ENCODE measurements at regions not wholly inside any gene's neighbourhood (a gene's known extent, or its start where the extent isn't known, plus 50 kb on each side); places are given as distances from the start of the nearest gene placed in this dataset.
A peak's percentile ranks its signal among the peaks of the same experiment; 100 is the strongest.
"Not testable (repeated sequence)": the region's sequence is repeated elsewhere in the genome, so short reads cannot be mapped to it uniquely, and the experiment has no call there.

DNA sequence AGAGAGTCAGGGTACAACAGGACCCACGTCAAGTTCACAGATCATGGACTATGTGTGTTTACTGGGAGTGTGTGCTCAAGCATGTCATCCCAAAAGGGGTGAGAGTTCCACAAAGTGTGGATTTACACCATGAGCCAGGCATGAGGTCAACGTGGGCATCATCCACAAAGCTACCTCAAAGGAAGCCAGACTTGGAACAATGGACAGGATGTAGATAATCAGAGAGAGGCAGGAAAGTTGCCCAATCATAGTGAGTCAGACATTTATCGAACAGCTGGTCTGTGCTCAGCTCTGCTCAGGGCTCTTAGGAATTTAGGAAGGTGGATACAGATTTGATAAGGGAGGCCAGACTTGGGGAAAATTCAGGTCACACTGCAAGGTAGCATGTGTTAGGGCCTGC is 317.2 kb upstream of the CDYL start:
- DNase-seq (ENCODE audit: low read depth): peak; percentile 20

DNA sequence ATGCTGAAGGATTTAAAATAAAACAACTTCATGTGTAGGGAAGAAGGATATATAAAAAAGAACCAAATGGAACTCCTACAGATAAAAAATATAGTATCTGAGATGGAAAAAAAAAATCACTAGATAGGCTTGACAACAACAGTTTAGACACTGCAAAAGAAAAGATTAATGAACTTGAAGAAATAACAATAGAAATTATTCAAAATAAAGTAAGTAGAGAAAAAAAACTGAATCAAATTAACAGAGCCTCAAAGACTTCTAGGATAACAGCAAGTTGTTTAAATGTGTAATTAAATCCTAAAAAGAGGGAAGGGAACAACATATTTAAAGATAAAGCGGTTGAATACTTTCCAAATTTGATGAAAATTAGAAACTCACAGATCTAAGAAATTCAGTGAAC is 316.3 kb upstream of the ECI2 start:
- DNase-seq (ENCODE audit: low read depth): no peak

DNA sequence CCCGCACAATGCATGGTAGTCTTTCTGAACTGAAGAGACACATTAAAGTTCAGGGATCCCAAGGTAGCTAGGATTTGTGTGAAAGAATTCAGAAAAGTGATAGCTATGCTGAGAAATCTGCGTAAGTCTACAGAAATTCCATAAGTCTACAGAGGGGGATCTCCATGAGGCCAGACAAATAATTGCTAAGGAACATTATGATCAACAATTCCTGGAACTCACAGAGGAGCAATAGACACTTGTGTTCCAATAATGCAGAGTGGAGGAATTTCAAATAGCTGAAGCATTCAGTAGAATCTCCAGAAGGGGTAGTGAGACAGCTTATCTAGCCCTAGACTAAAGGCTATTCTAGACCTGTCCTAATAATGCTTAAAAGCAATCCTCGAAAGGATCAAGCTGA is 315.7 kb upstream of the ECI2 start:
- no peak for DNase-seq (ENCODE audit: low read depth)

DNA sequence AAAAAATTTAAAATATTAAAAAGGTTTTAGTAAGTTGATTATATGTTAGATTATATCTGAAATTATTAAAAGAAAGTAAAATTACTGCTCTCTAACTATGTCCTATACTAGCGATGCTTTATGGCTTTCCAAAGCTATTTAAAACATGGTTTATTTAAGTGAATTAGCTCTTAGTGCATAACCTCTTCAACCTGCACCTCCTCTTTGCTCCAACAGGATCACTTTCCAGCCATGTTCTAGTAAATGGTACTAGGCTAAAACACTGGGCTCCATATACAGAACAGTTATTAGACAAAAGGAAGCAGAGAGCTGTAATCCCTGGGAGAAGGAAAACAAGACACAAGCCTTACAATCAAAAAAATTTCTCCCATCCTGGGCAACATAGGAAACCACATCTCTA is 314.9 kb upstream of the ECI2 start:
- no peak for DNase-seq (ENCODE audit: low read depth)

DNA sequence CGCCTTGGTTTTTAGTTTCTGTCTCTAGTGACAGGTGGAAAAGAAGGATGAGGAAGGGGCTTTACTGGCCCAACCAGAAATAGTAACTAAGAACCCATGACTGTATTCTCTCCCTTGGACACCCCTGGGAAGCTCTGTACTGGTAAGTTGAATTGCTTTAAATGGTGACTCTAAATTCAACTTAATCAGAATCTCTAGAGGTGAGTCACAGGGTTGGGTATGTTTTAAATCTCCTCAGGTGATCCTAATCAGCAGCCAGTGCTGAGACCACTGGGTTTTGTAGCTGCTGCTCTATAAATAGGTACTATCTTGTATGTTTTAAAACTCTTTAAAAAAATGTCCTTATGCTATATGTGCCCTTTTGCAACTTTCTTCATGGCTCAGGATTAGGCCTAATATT is 314.0 kb upstream of the ECI2 start:
- DNase-seq (ENCODE audit: low read depth): no peak

DNA sequence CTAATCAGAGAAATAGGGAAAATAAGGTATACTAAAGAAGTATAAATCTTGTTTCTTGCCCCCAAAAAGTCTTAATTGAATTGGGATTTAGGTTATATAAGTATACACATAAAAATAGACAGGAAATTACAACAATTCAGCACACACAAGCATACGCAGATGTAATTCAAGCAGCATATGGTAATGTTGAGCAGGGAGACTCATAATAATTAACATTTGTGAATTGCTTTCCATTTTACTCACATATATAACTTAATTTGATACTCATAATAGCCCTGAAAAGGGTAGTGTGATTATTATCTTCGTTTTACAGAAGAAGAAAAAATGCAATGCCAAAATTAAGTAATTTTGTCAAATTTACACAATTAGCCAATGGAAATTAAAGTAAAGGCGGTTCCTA is 313.5 kb upstream of the ECI2 start:
- no peak for DNase-seq (ENCODE audit: low read depth)

DNA sequence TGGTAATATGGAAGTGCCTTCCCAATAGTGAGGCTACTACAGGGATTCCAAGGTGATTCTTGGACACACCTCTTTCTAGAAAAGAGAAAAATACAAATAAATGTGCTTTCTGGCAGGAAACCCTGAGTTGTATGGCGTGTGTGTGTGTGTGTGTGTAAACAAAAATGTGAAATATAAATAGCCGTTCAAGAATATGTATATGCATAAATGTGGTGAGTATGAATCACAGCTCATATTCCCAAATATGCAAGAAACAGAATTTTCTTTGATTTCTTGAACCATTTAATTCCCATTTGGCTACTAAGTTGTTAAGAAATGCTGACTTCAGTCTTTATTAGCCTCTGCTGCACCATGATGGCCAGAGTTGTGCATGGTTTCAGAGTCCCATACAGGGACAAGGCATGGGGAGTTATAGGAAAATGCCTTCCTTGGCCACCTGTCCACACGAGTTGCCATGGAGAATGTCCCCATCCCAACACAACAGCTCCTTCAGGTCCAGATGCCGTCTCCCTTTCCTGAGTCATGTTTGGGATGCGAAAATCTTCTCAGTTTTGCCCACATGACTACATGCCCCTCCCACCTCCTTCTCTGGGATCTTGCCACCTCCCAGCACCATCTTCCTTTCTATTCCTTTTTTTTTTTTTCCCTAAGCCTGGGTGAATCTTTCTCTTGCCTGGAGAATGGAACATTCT is 312.4 kb upstream of the ECI2 start:
- DNase-seq (ENCODE audit: low read depth): no peak

DNA sequence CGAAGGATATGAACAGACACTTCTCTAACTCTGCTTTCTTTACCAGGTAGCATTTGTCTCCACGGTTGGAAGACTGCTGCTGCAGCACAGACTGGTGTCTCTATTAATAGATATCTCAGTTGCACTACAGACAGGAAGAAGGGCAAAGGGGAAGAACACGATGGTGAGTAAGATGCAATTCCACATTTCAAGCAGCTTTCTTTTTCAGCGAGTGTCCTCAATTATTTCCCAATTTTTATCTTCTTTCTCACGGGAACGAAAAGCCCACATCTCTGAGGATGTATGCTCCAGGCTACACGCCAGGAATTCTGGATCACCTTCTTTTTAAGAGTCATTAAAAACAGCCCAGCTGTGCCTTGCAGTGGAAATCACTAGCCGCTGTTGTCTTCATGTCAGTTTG is 311.6 kb upstream of the ECI2 start:
- no peak for DNase-seq (ENCODE audit: low read depth)

DNA sequence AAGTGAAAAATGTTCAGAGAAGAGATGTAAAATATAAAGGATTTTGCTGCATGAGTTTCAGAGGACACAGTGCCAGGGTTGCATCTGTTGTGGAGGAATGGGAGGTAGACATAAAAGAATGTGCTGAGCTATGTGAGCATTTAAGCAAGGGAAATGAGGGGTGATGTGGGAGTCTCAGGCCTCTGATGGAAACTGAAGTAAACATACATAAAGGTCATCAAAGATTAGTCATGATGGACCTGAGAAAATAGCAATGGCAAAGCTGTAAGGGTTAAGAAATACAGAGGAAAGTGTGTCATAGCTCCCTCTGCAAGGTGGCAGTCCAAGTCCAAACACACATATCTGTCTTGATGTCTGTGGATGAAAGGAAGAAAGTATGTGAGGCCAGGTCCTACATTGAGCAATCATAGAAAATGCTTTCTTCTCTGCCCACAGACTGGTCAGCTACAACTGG is 306.6 kb upstream of the ECI2 start:
- no peak for DNase-seq (ENCODE audit: low read depth)

DNA sequence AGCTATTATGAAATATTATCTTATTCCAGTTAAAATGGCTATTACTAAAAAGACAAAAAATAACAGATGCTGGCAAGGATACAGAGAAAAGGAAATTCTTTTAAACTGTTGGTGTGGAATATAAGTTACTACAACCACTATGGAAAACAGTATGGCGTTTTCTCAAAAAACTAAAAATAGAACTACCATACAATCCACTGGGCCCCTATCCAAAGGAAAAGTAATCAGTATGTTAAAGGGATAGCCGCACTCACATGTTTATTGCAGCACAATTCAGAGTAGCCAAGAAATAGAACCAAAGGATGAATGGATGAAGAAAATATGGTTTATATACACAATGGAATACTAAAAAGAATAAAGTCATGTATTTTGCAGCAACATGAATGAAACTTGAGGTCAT is 303.8 kb upstream of the ECI2 start:
- no peak for DNase-seq (ENCODE audit: low read depth)

DNA sequence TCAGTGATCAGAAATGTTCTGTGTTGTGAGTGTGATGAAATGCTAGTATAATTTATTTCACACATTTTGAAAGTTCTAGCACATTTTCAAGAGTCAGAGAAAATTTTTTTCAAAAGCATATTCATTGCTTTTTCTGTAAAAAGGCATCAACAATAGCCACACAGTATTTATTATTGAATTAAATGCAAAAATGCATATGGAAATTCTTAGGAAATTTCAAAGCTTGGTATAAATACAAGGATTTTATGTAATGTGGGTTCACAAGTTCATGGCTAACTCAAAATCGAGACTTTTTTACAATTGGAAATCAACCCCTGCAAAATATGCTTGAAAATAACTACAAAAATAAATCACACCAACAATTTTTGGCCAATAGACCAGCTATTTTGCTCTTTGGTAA is 302.0 kb upstream of the ECI2 start:
- no peak for DNase-seq (ENCODE audit: low read depth)

DNA sequence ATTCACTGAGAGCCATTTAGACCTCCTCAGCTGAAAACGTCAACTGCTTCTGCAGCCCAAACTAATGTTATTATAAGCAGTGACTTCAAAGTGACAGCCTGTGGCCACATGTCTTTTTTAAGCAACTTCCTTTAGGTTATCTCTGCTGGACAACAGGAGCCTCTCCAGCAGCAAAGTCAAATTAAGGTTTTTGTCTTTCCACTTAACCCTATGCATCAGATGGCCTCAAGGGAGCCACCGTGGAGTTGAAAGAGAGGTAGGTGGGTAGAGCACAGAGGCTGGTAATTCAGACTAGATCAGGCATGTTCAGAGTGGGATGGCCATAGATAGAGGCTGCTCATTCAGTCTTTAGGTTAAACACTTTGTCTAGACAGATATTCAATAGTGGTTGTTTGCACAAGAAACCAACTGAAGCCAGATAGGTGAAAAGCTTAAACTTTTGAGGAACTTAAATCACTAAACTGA is 300.6 kb upstream of the ECI2 start:
- no peak for DNase-seq (ENCODE audit: low read depth)

DNA sequence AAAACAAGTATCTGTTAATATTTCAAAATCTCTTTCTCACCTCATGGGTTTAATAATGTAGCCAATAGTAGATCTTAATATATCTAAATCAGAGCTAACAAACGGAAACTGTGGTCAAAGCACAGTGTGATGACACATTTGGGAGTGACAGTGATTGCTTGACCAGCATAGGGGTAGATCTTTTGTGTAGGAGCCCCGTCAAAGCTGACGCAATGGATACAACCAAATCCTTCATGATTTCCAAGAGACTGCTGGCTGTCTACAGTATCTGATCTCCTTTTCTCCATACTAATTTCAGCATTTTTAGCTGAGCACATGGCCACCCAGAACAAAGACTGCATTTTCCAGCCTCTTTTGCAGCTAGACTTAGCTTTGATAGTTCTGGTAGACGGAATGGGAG is 299.3 kb upstream of the ECI2 start:
- no peak for DNase-seq (ENCODE audit: low read depth)

DNA sequence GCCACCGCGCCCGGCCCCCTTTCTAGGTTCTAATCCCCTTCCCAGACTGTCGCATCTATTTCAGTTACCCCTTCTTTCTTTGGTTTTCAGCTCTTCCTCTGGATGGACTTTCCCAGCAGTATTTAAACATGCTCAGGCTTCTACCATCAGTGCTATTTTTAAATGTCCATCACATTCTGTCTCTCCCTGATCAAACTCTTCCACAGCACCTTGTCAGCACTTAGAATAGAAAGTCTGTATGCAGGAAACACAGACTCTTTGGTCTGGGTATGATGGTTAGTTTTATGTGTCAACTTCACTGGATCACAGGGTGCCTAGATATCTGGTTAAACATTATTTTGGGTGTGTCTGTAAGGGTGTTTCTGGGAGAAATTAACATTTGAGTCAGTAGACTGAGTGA is 297.8 kb upstream of the ECI2 start:
- DNase-seq (ENCODE audit: low read depth): no peak

DNA sequence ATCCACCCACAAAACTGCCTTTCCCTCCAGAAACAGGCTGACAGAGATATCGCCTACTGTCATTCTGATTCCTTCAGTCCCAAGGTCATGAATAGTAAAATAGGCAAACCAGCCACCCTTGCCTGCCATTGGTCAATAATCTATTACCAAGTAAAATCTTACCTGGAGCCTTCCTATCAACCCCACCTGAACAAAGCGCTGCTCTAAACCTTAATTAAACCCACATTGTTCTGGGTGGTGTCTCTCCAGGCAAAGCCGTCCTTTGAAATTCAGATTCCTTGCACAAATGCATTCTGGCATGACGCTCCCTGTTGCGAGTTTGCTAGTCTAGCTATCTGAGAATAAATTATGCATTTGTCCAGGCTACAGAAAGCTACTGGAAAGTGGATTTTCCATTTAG is 291.6 kb upstream of the ECI2 start:
- DNase-seq (ENCODE audit: low read depth): no peak

DNA sequence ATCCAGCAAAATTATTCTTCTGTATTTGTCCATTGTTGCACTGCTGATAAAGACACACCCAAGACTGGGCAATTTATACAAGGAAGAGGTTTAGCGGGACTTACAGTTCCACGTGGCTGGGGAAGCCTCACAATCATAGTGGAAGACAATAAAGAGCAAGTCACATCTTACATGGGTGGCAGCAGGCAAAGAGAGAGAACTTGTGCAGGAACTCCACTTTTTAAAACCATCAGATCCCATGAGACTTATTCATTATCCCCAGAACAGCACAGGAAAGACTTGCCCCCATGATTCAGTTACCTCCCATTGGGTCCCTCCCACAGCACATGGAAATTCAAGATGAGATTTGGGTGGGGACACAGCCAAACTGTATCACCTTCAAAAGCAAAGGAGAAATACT is 286.5 kb upstream of the ECI2 start:
- DNase-seq (ENCODE audit: low read depth): no peak

DNA sequence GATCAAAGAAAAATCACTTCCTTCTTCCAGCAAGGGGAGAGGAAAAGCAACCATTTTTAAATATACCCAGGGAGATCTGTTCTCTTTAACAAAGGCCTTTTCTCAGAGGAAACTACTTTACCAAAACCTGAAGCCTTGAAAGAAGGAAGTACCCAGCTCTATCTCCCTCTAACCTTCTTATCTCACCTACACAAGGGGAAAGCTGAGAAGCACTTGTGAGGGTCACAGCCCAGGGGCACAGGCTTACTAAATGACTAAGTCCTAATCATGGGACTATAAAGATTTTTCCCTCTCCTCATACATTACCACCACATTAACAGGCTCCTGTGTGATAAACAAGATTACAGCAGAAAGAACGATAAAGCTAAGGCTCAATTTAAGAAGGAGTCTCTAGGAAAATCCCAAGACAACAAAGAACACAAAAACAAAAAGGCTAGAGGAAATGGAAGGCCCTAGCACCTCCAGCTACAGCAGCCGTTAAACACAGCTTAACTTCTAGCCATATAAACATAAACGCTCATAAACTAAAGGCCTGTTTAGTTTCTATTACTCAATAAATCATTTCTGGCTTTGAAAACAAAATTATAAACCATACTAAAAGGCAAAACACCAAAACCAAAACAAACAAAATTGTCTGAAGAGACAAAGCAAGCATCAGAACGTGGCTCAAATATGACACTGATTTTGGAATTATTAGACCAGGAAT is 284.9 kb upstream of the ECI2 start:
- DNase-seq (ENCODE audit: low read depth): no peak

DNA sequence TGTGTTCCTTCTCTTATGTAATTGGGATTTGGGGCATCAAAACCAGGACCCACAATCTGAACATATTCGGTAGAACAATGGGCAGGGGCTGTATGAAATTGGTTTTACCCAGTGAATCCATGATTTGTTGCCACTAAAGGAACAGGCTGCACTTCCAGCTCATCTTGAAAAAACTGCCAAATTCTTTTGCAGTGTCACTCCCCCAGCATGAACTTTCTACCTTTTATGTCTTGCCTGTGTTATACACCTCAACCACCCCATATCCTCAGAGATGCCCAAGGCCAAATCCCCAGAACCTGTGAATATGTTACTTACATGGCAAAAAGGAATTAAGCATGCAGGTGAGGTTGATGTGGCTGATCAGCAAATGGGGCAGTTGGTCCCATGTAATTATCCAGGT is 280.2 kb upstream of the ECI2 start:
- no peak for DNase-seq (ENCODE audit: low read depth)

DNA sequence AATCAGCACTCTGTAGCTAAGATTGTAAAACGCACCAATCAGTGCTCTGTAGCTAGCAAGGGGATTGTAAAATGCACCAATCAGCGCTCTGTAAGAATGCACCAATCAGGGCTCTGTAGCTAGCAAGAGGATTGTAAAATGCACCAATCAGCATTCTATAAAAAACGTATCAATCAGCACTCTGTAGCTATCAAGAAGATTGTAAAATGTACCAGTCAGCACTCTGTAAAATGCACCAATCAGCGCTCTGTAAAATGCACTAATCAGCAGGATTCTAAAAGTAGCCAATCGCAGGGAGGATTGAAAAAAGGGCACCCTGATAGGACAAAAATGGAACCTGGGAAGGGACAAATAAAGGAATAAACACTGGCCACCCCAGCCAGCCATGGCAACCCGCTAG is 278.7 kb upstream of the ECI2 start:
- not testable (repeated sequence) for DNase-seq (ENCODE audit: low read depth)

DNA sequence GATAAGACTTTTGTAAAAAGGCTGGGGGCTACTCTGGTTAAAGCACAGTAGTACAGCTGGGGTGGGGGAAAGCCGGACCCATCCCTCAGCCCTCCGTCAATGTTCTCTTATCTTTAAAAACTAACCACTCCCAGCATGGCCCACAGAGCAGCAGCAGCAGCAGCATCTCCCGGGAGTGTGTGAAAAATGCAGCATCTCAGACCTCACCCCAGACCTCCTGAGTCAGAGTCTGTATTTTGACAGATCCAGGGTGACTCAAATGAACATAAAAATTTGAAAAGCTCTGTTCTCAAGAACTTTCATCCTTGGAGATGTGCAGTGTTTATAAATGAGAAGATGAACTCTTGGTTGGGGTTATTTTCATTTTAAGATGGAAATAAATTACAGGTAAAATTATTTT is 277.7 kb upstream of the ECI2 start:
- DNase-seq (ENCODE audit: low read depth): no peak

DNA sequence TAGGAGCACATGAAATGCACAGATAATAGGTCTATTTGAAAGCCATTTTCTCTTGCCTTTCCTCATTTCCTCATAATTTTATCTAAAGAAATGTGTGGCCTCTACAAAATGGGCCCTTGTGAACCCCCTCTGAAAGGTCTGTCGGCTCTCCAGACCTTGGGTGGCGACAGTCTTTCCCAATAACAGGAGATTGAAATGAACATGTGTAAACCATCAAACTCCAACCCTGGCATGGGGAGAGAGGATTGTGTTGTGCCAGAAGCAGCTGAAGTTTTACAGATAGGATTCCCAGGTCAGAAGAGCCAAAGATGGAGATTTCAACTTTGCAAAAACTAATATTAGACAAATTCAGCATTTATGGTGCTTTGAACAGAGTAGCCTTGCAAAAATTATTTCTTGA is 277.1 kb upstream of the ECI2 start:
- DNase-seq (ENCODE audit: low read depth): no peak

DNA sequence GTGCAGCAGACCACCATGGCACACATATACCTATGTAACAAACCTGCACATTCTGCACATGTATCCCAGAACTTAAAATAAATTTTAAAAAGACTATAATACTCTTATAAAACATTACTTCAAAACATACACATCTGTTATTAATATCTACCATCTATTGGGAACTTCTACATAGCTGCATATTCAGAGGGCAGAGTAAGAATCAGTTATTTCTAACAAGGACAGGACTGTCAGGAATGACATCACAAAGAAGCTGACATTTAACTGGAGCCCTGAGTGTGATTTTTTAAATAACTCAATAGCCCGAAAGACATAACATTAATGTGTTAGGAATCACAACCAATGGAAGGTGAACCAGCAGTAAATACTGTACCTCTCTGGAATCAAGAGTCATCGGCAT is 276.7 kb upstream of the ECI2 start:
- DNase-seq (ENCODE audit: low read depth): no peak

DNA sequence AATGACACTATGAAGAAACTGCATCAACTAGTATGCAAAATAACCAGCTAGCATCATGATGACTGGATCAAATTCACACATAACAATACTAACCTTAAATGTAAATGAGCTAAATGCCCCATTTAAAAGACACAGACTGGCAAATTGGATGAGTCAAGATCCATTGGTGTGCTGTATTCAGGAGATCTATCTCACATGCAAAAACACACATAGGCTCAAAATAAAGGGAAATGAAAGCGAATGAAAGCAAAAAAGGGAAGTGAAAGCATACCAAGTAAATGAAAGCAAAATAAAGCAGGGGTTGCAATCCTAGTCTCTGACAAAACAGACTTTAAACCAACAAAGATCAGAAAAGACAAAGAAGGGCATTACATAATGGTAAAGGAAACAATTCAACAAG is 272.3 kb upstream of the ECI2 start:
- not testable (repeated sequence) for DNase-seq (ENCODE audit: low read depth)

DNA sequence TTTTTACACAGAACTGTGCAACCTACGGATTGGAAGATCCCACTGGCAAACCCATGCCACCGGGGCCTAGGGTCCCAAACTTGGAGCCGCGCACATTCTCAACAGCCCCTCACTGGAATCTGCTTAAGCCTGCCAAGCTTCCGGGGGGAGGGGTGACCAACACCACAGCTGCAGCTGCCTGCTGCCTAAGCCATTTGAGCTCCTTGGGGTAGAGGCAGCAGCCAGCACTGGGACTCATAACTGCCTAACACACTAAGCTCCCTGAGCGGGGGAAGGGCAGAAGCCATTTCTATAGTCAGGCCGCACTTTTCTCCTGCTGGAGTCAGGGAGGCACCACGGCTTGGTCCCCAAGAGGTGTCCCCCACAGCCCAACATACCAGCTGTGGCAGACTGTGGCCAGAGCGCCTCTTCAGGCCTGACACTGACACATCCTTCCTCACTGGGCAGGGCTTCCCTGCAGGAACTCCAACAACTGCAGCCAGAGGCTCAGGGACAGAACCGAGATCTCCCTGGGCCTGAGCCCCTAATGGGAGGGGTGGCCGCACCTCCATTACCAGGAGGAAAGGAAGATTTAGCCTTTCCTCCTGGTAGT is 270.3 kb upstream of the ECI2 start:
- DNase-seq (ENCODE audit: low read depth): no peak

All from fibroblast of the conjunctiva (primary cell).